GM21381 (cell line): ENCODE measurements at regions not wholly inside any gene's neighbourhood (a gene's known extent, or its start where the extent isn't known, plus 50 kb on each side); places are given as distances from the start of the nearest gene placed in this dataset.
"Not testable (repeated sequence)": the region's sequence is repeated elsewhere in the genome, so short reads cannot be mapped to it uniquely, and the experiment has no call there.

ENCODE experiments used
- ATAC-seq: cut with Tn5 transposase; IDR thresholded peaks from one replicate; pipeline ENCODE4 v1.9.1; 2021; ENCODE audit warnings: mild to moderate bottlenecking, moderate library complexity; ENCODE audit not compliant: unreplicated experiment

DNA sequence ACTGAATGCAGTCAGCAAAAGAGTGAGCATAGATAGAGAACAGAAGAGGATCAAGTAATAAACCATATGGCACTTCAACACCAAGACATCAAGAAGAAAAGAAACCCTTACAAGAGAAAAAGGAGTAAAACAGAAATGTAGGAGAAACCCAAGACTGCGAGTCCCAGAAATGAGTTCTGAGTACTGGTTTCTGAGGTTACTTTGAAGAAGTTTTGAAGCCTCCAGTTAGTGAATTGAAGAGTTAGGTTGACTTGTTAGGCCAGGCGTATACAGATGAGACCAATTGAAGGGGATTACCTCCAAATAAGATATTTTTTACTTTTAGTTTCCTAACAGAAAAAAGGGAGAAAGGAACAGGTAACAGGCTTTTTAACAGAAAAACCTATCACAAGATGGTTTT is 162.2 kb upstream of the SSTR1 start:
- no peak for ATAC-seq

DNA sequence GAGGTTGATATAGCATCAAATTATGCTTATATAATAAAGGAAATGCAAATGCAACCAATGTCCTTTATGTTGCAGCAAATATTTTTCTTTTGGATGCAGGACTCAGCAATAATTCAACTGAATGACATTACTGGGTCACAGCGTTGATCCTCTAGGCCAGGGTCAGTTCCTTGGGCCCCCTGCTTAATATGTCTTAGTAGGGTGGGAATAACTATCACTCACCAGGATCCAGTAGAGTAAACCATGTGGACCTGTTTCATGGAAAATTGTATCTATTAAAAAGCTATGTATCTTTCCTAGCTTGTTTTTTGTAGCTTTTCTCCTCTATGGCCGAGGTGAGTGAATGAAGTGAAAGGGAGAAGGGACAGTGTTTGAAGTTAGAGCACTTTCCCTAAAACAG is 161.5 kb upstream of the SSTR1 start:
- ATAC-seq: no peak

DNA sequence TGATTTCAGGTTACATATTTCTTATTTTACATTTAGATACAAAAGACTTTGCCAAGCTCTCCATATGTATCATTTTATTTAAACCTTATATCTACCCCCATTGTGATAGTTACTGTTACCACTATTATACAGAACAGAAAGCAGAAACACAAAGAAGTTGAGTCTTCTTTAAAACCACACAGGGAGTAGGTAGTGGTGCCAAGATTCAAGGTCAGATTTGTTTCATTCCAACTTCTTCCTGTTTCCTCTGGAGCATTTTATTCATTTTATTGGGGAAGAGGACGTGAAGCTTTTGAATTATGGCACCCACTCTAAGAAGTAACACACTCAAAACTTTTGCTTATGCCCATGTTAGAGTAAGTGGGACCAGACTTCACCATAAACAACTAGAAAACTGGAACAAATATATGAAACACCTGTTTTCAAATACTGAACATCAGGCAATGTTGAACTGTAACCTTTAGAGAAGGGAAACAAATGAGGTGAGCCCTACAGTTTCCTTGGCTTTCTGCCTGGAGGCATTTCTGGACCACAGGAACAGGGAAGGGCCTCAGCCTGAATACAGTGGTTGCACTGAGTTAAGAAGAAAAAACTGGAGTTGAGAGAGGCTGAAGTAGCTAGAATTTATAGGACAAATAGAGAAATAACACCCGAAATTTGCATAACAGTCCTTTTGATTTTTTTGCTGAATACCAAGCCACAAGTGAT is 160.4 kb upstream of the SSTR1 start:
- ATAC-seq: no peak

DNA sequence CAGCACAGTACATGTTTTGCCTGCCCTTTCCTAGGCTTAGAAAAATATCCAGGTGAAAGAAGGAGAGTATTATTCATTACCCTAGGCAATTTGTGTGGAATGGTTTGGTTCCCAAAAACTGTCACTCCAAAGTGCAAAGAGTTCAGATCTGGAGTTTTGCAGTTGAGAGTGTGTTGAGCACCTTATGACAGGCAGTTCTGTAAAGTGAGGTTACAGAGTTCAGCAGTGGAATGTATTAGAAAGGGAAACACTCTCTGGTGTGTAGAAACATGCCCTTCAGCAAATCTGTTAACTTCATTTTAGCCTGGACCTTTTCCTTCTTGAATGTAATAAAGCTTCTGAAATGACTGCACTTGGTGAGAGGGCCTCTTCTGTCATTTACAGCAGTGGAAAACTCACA is 154.0 kb upstream of the SSTR1 start:
- ATAC-seq: no peak

DNA sequence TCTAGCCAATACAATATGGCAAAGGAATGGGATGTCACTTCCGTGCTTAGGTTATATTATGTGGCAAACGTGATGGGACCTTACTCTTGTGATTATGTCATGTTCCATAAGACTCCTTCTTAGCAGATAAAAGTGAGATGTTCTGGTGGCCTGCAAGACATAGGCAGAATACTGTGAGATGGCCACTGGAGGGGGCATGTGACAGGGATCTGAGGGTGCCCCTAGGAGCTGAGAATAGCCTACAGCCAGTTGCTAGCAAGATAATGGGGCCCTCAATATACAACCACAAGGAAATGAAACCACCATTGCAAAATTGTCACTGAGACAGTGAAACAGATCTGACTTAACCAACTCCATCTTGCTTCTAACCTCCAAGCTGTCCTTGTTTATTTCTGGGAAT is 151.4 kb upstream of the SSTR1 start:
- no peak for ATAC-seq

DNA sequence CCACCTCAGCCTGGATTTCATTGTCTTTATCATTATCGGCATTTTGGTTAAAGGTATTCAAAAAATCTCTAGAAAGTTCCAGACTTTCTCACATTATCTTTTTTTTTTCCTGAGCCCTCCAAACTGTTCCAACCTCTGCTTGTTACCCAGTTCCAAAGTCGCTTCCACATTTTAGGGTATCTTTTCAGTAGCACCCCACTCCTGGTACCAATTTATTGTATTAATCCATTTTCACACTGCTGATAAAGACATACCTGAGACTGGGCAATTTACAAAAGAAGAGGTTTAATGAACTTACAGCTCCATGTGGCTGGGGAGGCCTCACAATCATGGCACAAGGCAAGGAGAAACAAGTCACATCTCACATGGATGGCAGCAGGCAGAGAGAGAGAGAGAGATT is 145.5 kb upstream of the SSTR1 start:
- not testable (repeated sequence) for ATAC-seq

DNA sequence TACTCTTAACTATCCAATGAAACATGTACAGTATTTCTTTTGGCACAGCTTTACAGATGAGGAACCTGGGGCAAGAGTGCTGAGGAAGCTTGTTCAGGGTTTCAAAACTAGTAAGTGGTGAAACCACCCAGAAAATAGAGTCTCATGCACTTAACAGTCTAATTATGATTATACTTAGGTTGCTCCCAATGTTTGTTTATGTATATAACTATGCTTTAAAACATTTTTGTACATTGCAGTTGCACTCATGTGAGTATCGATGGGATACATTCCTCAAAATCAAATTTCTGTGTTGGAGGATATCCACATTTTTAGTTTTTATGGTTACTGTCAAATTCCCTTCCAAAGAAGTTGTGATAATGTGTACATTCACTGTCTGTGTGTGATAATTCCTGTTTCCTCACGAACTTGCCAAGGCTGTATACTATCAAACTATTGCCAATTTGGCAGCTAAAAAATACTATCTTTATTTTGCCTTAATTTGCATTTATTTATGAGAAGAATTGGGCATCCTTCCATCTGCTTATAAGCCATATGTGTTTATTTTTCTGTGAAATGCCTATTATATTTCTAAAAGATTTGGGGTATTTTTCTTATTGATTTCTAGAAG is 143.9 kb upstream of the SSTR1 start:
- no peak for ATAC-seq

DNA sequence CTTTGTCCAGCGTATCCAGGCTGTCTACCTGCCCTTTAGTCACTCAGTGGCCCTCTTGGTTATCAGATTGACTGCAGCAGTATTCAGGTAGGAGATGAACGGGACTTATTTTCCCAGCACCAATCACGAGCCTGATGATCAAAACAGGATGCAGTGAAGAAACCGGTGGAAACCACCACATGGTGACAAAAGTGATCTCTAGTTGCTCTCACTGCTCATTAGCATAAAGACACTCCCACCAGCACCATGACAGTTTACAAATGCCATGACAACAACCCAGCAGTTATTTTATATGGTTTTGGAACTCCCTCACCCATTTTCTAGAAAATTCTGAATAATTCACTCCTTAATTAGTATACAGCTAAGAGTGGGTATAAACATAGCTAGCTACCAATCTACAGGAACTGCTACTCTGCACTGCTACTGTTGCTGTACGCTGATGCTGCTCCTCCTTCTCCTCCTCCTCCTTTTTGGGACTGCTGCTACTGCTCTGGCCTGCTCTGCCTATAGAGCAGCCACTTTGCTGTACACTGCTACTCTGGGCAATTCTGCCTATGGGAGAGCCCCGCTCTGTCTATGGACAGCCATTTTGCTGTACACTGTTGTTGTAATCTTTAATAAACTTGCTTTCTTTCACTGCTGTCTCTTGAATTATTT is 142.5 kb upstream of the SSTR1 start:
- no peak for ATAC-seq

DNA sequence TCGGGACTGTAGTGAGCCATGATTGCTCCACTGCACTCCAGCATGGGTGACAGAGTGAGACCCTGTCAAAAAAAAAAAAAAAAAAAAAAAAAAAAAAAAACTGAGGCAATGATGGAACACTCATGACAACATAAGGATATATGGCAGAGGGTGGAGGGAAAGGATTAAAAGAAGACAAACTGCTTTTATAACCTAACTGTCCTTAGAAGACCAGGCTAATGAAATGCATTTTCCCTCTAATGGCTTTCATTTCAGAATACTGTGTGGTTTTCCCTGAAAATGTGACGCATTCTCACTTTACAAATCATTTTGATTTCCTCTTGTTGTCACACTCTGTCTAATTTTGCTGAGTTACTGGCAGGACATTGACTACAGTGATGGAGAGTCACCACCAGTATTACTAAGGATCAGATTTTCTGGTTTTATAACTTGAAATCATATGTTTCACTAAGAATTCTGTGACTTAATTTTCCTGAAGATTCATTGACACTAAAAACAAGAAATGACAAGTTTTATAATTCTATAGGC is 137.6 kb upstream of the SSTR1 start:
- no peak for ATAC-seq

DNA sequence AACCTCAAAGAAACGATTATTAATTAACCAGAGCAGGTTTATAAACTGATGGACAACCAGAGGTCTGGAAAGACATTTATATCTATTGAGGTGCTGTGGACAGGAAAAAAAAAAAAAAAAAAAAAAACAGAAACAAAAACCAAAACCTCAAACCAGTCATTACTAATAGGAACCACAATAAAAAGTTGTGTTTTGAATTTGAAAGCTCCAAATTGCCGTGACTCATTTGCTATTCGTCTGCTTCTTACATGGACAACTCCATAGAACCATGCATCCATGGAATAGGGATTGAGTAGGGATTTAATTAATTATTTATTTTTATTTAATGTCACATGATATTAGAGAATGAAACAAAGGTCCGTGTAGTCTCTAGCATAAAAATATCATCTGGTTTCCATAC is 134.1 kb upstream of the SSTR1 start:
- no peak for ATAC-seq

DNA sequence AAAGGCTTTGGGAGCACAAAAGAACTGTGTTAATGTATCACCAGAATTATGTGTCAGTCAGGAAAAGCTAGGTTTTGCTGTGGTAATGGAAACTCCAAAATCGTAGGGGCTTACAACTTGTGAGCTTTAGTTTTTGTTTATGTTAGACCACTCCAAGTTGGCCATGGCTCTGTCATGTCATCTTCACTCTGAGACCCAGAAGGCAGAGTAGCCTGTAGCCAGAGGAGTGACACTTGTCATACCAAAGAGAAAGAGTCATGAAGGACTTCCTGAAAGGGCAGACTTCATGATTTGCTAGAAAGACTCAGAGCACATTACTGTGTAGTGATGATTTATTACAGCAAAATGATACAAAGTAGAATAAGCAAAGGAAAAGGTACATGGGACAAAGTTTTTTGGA is 133.6 kb upstream of the SSTR1 start:
- no peak for ATAC-seq

DNA sequence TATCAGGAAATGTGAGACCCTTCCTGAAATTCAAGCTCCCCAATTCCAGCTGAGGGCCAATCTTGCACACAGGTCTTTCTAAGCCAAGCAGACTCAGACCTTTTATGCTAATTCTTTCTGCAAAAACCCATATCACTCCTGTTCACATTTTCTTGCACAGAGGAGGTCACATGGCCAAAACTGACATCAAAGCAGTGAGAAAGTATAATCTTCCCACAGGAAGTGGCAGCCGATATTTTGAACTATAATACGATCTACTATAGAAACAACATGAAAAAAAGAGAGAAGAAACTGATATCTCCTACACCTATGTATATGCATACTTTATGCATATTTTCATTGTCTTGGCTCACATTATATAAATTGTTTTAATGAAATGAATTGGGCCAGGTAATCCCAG is 132.9 kb upstream of the SSTR1 start:
- no peak for ATAC-seq

DNA sequence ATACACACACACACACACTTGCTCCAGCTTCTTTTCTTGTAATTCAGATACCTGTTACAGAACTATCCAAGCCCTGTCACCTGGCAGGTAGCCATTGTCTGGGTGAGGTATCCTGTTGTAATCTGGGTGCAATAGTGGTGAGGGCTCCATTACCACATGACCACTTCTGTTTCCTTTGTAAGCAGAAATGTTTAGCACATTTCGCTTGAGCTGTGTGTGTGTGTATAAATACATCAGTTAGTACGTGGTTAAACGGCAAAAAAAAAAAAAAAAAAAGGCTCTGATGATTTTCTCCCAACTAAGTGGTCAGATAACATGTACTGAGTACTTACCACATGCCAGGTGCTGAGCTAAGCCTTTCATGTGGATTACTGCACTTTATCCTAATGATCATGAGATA is 129.3 kb upstream of the SSTR1 start:
- ATAC-seq: no peak

DNA sequence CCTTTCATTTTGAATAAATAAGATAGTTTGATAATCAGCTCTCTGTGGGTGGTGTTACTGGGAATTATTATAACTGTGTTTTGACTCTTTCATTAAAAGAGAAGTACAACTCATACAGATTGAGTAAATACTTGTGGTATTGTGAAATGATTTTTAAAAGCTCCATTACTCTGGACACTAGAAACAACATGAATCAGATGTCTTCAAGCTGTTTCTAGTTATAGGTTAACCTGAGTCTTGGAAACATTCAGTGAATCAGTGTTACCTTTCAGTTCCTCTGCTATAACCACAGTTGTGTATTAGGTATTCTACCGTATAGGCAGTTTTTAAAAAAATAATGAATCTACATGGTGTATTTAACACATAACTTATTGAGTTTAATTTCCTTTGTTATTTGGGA is 128.4 kb upstream of the SSTR1 start:
- ATAC-seq: no peak

DNA sequence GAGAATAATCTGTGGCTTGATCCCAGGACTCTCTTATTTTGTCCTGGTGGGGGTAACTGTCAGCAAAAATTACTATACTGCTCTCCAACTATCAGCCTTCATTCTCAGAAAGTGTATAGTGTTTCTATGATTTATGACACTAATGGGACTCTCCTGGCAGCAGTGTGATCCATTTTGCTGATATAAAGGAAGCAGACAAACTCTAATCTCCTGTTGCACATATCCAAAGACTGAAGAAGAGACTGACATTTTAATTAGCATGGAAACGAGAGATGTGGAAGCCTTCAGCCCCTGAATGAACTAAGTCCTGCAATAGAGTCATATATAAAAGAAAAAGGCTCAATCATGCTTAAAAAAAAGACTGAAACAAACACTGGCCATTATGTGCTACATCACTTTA is 127.8 kb upstream of the SSTR1 start:
- no peak for ATAC-seq

DNA sequence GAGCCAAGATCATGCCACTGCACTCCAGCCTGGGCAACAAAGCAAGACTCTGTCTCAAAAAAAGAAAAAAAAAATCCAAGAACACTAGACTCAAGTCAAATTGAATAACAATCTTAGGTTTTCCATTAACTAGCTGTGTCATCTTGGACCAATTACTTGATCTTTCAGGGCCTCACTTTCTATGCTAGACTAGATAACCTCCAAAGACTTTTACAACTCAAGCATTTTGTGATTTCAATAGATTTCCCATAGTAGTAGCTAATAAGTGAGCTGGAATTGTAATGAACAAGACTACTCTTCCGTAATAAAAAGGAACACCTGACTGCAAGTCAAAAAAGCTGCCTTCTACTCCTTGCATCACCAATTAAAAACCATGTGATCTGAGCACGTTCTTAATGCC is 127.0 kb upstream of the SSTR1 start:
- ATAC-seq: no peak

DNA sequence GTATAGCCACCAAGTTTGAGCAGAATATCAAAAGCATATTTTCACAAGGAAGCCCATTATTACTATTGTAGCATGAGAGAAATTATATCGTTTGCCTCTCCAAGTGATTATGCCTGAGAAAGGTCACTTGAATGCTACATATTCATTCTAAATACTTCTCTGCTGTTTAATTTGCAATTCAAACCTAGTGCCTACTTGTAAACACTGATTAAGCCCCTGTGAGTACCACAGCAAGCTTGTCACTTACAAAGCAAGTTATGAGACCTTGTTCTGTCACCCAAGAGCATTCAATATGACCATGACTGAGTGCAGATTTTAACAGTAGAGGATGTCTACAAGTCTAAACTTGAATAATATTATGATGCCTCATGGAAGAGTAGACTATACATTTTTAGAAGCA is 124.7 kb upstream of the SSTR1 start:
- no peak for ATAC-seq

DNA sequence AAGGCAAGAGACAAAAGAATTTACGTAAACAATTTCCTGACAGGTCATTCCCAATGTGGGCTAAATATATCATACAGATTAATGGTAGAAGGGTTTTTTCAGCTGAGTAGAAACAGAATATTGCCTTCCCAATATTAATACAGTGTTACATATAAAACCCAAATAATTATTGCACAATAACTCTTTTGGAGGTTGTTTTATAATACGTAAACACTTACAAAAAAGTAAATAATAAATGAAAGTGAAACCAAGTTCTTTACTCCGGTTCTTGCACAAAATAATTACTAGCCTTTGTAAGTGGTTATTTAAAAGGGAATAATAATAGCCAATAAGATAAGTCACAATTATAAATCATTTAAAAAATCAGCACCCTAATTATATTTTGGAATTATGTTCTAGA is 118.6 kb upstream of the SSTR1 start:
- no peak for ATAC-seq

DNA sequence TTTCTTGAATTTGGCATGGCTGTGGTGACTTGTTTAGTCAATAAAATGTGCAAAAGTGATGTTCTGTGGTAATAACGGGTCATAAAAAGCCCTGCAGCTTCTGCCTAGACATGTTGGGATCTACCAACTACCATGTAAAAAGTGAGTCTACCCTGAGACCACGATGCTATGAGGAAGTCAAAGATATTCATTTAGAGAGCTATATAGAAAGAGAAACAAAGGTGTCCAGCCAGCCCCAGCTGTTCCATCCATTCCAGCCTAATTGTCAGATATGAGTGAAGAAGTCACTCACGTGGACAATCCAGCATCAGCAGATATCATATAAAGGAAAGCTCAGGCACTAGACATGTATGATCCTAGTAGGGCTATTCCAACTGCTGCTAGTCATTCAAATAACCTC is 117.2 kb upstream of the SSTR1 start:
- no peak for ATAC-seq

DNA sequence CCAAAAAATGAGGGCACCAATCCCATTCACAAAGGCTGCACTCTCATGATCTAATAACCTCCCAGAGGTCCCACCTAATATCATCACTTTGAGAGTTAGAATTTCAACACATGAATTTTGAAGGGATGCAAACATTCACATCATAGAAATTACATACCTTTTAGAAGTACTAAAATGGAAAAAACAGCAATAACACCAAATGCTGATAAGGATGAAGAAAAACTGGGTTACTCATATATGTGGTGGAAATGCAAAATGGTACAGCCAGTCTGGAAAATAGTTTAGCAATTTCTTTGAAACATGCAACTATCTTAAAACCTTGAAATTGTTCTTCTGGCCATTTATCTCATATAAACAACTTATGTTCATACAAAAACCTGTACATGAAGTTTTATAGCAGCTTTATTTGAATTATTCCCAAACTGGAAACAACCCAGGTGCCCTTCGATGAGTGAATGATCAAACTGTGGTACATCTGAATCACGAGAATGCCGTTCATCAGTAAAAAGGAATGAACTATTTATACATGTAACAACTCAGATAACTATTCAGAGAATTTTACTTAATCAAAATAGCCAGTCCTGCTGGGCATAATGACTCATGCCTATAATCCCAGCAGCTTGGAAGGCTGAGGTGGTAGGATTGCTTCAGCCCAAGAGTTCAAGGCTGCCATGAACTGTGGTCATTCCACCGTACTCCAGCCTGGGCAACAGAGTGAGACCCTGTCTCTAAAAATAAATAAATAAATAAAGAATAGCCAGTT is 109.4 kb upstream of the SSTR1 start:
- no peak for ATAC-seq

DNA sequence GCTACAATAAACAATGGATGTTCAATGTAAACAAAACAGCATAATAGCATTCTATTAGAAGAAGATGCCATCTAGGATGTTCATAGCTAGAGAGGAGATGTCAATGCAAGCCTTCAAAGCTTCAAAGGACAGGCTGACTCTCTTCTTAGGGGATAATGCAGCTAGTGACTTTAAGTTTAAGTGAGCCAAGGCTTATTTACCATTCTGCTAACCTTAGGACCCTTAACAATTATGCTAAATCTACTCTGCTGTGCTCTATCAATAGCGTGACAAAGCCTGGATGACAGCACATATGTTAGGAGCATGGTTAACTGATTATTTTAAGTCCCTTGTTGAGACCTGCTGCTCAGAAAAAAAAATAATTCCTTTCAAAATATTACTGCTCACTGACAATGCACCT is 106.0 kb upstream of the SSTR1 start:
- no peak for ATAC-seq
